Uterus (tissue), 3 donors: ENCODE measurements at regions not wholly inside any gene's neighbourhood (a gene's known extent, or its start where the extent isn't known, plus 50 kb on each side); places are given as distances from the start of the nearest gene placed in this dataset.
"Not testable (repeated sequence)": the region's sequence is repeated elsewhere in the genome, so short reads cannot be mapped to it uniquely, and the experiment has no call there.

ENCODE experiments used
- DNase-seq, 2 donors: peaks; one replicate each; pipeline ENCODE4 v3.0.0-alpha.2; 2019 to 2020
- H3K27ac ChIP-seq, 2 donors: fragments of 200-600 bp; sonication (generic); 1 replicate in 1 of 2; 2 replicates in 1 of 2; pipeline ENCODE4 v1.5.1; 2016 to 2018
- H3K27me3 ChIP-seq, 2 donors: fragments of 200-600 bp; sonication (generic); one replicate each; pipeline ENCODE4 v1.5.1; 2018 to 2019; ENCODE audit warnings: control low read depth in 1 of 2
- H3K36me3 ChIP-seq, 2 donors: fragments of 200-600 bp; sonication (generic); one replicate each; pipeline ENCODE4 v1.5.1; 2019; ENCODE audit warnings: control low read depth in 1 of 2
- H3K4me1 ChIP-seq, 2 donors: fragments of 200-600 bp; sonication (generic); one replicate each; pipeline ENCODE4 v1.5.1; 2018 to 2019; ENCODE audit warnings: control low read depth in 1 of 2
- H3K4me3 ChIP-seq, 2 donors: fragments of 200-600 bp; sonication (generic); 1 replicate in 1 of 2; 2 replicates in 1 of 2; pipeline ENCODE4 v1.5.1; 2018 to 2019; ENCODE audit warnings: mild to moderate bottlenecking in 1 of 2
- H3K9me3 ChIP-seq, 2 donors: fragments of 200-600 bp; sonication (generic); one replicate each; pipeline ENCODE4 v1.5.1; 2019; ENCODE audit warnings: control low read depth in 1 of 2
- CTCF ChIP-seq, 4 experiments: fragments of 200-600 bp in 2 of 4; fragments of 450-650 bp in 2 of 4; sonication (generic) in 2 of 4; IDR thresholded peaks; one replicate each; pipeline ENCODE4 v1.5.1; 2016 to 2019; ENCODE audit warnings: antibody characterized with exemption in 4 of 4, mild to moderate bottlenecking in 2 of 4, moderate library complexity in 1 of 4
- POLR2A ChIP-seq, 2 donors: fragments of 450-650 bp; IDR thresholded peaks; one replicate each; pipeline ENCODE4 v1.6.1; 2016; ENCODE audit warnings: antibody characterized with exemption in 2 of 2, mild to moderate bottlenecking in 1 of 2, moderate library complexity in 1 of 2
- intact Hi-C: fragments of 100-400 bp; cut with DNase I; formaldehyde crosslinking; loops from one replicate; pipeline ENCODE4 v1.15.1; 2023; ENCODE audit warnings: low total_unique reads
- donor health status: DM: yes; HTN: yes; CAD: no.

GRCh38 chr1:112836642-112837041 lies 119.4 kb downstream of the SLC16A1 start:
- TF ChIP-seq POLR2A (IDR thresholded peaks at IDR 0.05): no peak
- TF ChIP-seq CTCF (IDR thresholded peaks at IDR 0.05): no peak
- H3K36me3 ChIP-seq: no peaks in the 10 kb centered on the region
- no peaks in the 10 kb centered on the region for H3K27me3 ChIP-seq
- intact Hi-C loops: no loop called here
- H3K4me1 ChIP-seq: no peaks in the 10 kb centered on the region
- no peak overlapping the region for H3K27ac ChIP-seq
- no peaks in the 10 kb centered on the region for H3K9me3 ChIP-seq
- no peak overlapping the region for H3K4me3 ChIP-seq
- DNase-seq: no peak

- H3K4me3 ChIP-seq: no peak overlapping the region
- H3K36me3 ChIP-seq: no peaks in the 10 kb centered on the region
- DNase-seq: no peak
- no peaks in the 10 kb centered on the region for H3K4me1 ChIP-seq
- TF ChIP-seq CTCF (IDR thresholded peaks at IDR 0.05): no peak
- no peak for TF ChIP-seq POLR2A (IDR thresholded peaks at IDR 0.05)
- intact Hi-C loops: no loop called here
- H3K27ac ChIP-seq: no peak overlapping the region
- H3K27me3 ChIP-seq: no peaks in the 10 kb centered on the region
- no peaks in the 10 kb centered on the region for H3K9me3 ChIP-seq
These were observed 118.7 kb upstream of the PPM1J start for GRCh38 chr1:112833806-112834205.

GRCh38 chr1:112832259-112832658 lies 117.1 kb upstream of the PPM1J start:
- H3K27ac ChIP-seq, DNase-seq, H3K9me3 ChIP-seq, H3K36me3 ChIP-seq, H3K4me3 ChIP-seq, H3K27me3 ChIP-seq, H3K4me1 ChIP-seq, intact Hi-C loops: not testable (repeated sequence)

GRCh38 chr1:112829691-112830090 lies 114.6 kb upstream of the PPM1J start:
- H3K27me3 ChIP-seq, H3K36me3 ChIP-seq, DNase-seq, intact Hi-C loops, H3K4me1 ChIP-seq, H3K4me3 ChIP-seq, H3K9me3 ChIP-seq, H3K27ac ChIP-seq: not testable (repeated sequence)

GRCh38 chr1:112828716-112829115 lies 113.6 kb upstream of the PPM1J start:
- intact Hi-C loops: no loop called here
- Histone ChIP-seq H3K4me1 (no peaks in the 10 kb centered on the region), H3K36me3 (no peaks in the 10 kb centered on the region), H3K9me3 (no peaks in the 10 kb centered on the region), H3K27me3 (no peaks in the 10 kb centered on the region), H3K4me3 (no peak overlapping the region), H3K27ac (no peak overlapping the region)
- no peak for DNase-seq
- TF ChIP-seq POLR2A (IDR thresholded peaks at IDR 0.05) (no peak), CTCF (IDR thresholded peaks at IDR 0.05) (no peak)

- intact Hi-C loops, H3K4me1 ChIP-seq, H3K9me3 ChIP-seq, H3K4me3 ChIP-seq, DNase-seq, H3K27ac ChIP-seq, H3K36me3 ChIP-seq, H3K27me3 ChIP-seq: not testable (repeated sequence)
These were observed 112.3 kb upstream of the PPM1J start for GRCh38 chr1:112827391-112827790.

GRCh38 chr1:112826217-112826944 lies 111.2 kb upstream of the PPM1J start:
- Histone ChIP-seq H3K4me1 (no peaks in the 10 kb centered on the region), H3K36me3 (no peaks in the 10 kb centered on the region), H3K9me3 (no peaks in the 10 kb centered on the region), H3K27me3 (no peaks in the 10 kb centered on the region), H3K4me3 (no peak overlapping the region), H3K27ac (no peak overlapping the region)
- DNase-seq: no peak
- intact Hi-C loops: no loop called here
- TF ChIP-seq CTCF (IDR thresholded peaks at IDR 0.05) (no peak), POLR2A (IDR thresholded peaks at IDR 0.05) (no peak)

GRCh38 chr1:112825563-112826216 lies 110.6 kb upstream of the PPM1J start:
- H3K4me1 ChIP-seq, H3K27ac ChIP-seq, DNase-seq, H3K27me3 ChIP-seq, H3K4me3 ChIP-seq, H3K36me3 ChIP-seq, H3K9me3 ChIP-seq, intact Hi-C loops: not testable (repeated sequence)

GRCh38 chr1:112825075-112825474 lies 109.9 kb upstream of the PPM1J start:
- H3K36me3 ChIP-seq, H3K27me3 ChIP-seq, H3K27ac ChIP-seq, H3K4me1 ChIP-seq, intact Hi-C loops, H3K9me3 ChIP-seq, DNase-seq, H3K4me3 ChIP-seq: not testable (repeated sequence)
